HepG2 (cell line): ENCODE measurements at regions not wholly inside any gene's neighbourhood (a gene's known extent, or its start where the extent isn't known, plus 50 kb on each side); places are given as distances from the start of the nearest gene placed in this dataset.

ENCODE experiments used
- BCL3 ChIP-seq: sonication (generic); formaldehyde crosslinking; IDR thresholded peaks from 2 replicates; pipeline ENCODE4 v1.5.1; 2020; ENCODE audit warnings: mild to moderate bottlenecking, missing genetic modification reagents, moderate library complexity
- CTCF ChIP-seq: sonication (generic); formaldehyde crosslinking; IDR thresholded peaks from 2 replicates; pipeline ENCODE4 v1.5.0; 2020; ENCODE audit warnings: mild to moderate bottlenecking, missing genetic modification reagents, moderate library complexity

GRCh38 chr10:21329995-21330627, 195.4 kb downstream of the SKIDA1 start:
- TF ChIP-seq BCL3 (CRISPR knock-in tag) (no peak), CTCF (CRISPR knock-in tag) (no peak)
